NB4 (cell line): ENCODE measurements at regions not wholly inside any gene's neighbourhood (a gene's known extent, or its start where the extent isn't known, plus 50 kb on each side); places are given as distances from the start of the nearest gene placed in this dataset.

Source experiments
- DNase-seq: peaks from one replicate; pipeline ENCODE4 v3.0.0; 2010; ENCODE audit warnings: low read depth
- H3K4me3 ChIP-seq: one replicate; pipeline ENCODE4 v1.5.1; 2011; ENCODE audit warnings: mild to moderate bottlenecking, low read depth, low read length, moderate library complexity
- MYC ChIP-seq: IDR thresholded peaks from 2 replicates; pipeline ENCODE4 v1.6.1; 2011; ENCODE audit warnings: low read depth, low read length
- POLR2A ChIP-seq: IDR thresholded peaks from 2 replicates; pipeline ENCODE4 v1.6.1; 2011; ENCODE audit warnings: mild to moderate bottlenecking; ENCODE audit not compliant: insufficient read length; ENCODE audit errors: extremely low read depth
- TF ChIP-seq, protein P1 (sequence below): IDR thresholded peaks from 2 replicates; pipeline ENCODE4 v1.6.1; 2011; ENCODE audit warnings: low read depth, low read length
- TF ChIP-seq, protein P2 (sequence below): IDR thresholded peaks from one replicate; pipeline ENCODE4 v1.5.1; 2012; ENCODE audit warnings: low read depth, low read length

DNA sequence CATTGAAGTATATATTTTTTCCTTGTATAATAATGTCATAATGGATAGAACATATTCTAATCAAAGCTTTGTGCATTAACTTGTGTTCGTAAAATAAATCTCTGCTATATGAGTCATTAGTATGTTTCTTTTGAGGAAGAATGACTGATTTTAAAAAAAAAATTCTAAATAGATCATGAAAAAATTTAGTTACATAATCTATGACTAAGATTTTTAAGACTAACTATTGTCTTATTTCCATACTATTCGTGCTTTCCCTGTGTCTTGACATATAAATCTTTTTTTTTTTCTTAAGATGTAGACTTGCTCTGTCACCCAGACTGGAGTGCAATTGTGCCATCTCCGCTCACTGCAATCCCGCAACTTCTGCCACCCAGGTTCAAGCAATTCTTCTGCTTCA lies 226.1 kb downstream of the DSEL start:
- no peak for TF ChIP-seq MYC
- TF ChIP-seq POLR2A, result no peak
- TF ChIP-seq, protein P1, sequence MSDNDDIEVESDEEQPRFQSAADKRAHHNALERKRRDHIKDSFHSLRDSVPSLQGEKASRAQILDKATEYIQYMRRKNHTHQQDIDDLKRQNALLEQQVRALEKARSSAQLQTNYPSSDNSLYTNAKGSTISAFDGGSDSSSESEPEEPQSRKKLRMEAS, result no peak
- TF ChIP-seq, protein P2, sequence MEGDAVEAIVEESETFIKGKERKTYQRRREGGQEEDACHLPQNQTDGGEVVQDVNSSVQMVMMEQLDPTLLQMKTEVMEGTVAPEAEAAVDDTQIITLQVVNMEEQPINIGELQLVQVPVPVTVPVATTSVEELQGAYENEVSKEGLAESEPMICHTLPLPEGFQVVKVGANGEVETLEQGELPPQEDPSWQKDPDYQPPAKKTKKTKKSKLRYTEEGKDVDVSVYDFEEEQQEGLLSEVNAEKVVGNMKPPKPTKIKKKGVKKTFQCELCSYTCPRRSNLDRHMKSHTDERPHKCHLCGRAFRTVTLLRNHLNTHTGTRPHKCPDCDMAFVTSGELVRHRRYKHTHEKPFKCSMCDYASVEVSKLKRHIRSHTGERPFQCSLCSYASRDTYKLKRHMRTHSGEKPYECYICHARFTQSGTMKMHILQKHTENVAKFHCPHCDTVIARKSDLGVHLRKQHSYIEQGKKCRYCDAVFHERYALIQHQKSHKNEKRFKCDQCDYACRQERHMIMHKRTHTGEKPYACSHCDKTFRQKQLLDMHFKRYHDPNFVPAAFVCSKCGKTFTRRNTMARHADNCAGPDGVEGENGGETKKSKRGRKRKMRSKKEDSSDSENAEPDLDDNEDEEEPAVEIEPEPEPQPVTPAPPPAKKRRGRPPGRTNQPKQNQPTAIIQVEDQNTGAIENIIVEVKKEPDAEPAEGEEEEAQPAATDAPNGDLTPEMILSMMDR, result no peak
- DNase-seq, result no peak
- H3K4me3 ChIP-seq, result no peak overlapping the region

DNA sequence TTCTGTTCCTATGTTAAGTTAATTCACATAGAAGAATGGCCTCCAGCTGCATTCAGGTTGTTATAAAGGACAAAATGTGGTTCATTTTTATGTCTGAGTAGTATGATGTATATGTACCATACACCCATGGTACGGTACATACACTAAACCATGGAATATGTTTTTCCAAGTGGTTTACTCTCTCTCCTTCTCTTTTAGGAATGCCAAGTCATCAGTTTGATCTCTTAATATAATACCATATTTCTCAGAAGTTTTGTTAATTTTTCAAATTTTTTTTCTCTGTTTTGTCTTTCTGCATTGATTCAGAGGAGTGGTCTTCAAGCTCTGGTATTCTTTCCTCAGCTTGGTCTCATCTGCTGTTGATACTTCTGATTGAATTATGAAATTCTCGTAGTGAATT lies 230.9 kb downstream of the DSEL start:
- TF ChIP-seq, protein P2, result no peak
- no peak for TF ChIP-seq MYC
- no peak for TF ChIP-seq POLR2A
- TF ChIP-seq, protein P1, result no peak
- no peak for DNase-seq
- H3K4me3 ChIP-seq, result no peak overlapping the region

DNA sequence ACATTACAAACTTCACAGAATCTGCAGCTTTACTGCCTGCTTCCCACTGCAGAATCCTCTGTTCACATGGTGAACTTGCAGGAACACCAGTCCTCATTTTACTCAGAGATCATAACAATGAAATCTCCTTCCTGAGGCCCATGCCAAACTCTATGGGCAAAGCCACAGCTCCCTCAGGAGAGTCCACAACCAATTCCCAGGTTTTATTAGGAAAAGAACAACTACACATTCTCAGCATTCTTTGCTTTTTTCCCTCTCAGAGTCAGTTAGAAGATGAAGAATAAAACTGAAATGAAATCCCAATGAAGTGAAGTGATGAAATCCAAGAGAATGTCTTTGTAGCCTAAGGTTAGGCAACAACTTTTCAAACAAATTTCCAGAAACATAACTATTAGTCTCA lies 233.7 kb downstream of the DSEL start:
- no peak overlapping the region for H3K4me3 ChIP-seq
- no peak for DNase-seq
- TF ChIP-seq MYC (no peak), POLR2A (no peak)
- TF ChIP-seq, protein P1, result no peak
- TF ChIP-seq, protein P2, result no peak

DNA sequence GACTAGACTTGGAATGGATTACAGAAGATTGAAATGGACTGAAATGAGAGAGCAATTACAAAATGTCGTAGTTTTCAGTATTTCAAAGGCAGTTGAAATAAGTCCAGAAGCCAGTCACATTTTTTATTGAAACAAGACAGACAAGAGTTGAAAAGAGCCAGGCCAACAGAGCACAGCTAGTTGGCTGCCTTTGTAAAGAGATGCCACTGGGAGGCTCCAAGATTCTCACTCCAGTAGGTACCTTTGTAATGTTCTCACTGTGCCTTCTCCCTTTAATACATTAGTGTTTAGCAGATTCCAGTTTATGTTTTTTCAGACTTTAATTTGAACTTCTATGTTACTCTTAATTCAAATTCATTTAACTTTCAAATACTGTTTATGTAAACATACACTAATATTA lies 234.8 kb downstream of the DSEL start:
- no peak for DNase-seq
- TF ChIP-seq, protein P2, result no peak
- TF ChIP-seq, protein P1, result no peak
- TF ChIP-seq POLR2A, result no peak
- TF ChIP-seq MYC, result no peak

DNA sequence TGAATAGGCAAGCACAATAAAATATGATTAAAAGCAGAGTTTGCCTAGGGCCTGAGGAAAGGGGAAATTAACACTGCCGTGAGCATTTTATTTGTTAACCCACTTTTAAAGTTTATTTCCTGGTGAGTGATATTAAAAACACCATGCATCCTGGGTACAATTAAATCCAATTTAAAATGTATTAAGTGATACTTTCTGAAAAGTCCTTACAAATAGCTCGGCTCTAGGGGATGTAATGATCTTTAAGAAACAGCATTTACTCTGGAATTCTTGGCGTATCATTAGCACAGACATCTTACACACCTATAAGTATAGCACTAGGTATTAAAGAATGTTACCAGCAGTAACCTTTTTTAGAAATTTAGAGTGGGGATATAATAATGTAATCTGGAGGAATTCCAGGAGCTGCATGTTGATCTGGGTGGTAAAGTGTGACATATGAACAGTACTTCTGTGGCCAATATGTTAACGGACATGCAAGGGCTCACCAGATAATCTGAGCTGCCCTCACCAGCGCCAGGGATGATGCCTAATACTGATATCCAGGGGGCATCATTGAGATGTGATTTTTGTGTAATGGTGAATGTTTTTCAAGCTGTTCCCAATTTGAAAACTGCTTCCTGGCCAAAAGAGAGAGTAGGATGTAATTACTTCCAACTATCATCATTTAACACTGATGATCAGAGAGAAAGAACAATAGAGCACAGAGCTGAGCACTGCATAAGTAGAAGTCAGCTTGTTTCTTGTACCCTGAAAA lies 235.9 kb downstream of the DSEL start:
- TF ChIP-seq, protein P2, result no peak
- no peak for TF ChIP-seq MYC
- TF ChIP-seq POLR2A, result no peak
- TF ChIP-seq, protein P1, result no peak
- no peak overlapping the region for H3K4me3 ChIP-seq
- DNase-seq, result no peak

More for the DNA sequence above, 234.8 kb downstream of the DSEL start:
- H3K4me3 ChIP-seq, result no peak overlapping the region

DNA sequence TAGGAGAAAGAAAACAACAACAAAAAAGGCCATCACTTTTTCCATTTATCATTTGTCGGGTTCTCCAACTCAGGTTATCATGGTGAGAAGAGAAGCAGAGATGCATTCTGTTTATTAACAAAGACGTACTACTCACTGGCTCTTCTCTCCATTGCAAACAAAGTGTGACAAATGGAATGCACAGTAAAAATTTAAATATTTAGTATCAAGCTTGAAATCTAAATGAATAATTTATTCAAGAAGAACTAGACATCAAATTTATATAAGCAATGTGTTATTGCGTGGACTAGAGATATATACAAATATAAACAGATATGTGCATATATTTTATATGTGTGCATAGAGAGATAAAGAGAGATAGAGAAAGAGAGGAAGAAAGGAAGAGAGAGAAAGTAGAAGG lies 236.5 kb downstream of the DSEL start:
- H3K4me3 ChIP-seq, result no peak overlapping the region
- no peak for DNase-seq
- TF ChIP-seq POLR2A, result no peak
- no peak for TF ChIP-seq MYC
- TF ChIP-seq, protein P2, result no peak
- TF ChIP-seq, protein P1, result no peak
